Trophoblast cell (in vitro differentiated cells and primary cell): ENCODE measurements at regions not wholly inside any gene's neighbourhood (a gene's known extent, or its start where the extent isn't known, plus 50 kb on each side); places are given as distances from the start of the nearest gene placed in this dataset.

Experiments used
- DNase-seq, 2 donors: peaks; one replicate each; pipeline ENCODE4 v3.0.0-alpha.2; 2016
- H2AFZ ChIP-seq: 2 replicates; pipeline ENCODE4 v1.6.1; 2013; ENCODE audit warnings: low read length, moderate library complexity, mild to moderate bottlenecking; ENCODE audit not compliant: insufficient read depth, poor library complexity
- H2AK5ac ChIP-seq: 2 replicates; pipeline ENCODE4 v1.6.1; 2013; ENCODE audit warnings: mild to moderate bottlenecking, low read length
- H2BK120ac ChIP-seq: 2 replicates; pipeline ENCODE4 v1.6.1; 2013; ENCODE audit warnings: low read length, mild to moderate bottlenecking, moderate library complexity; ENCODE audit not compliant: insufficient read depth, poor library complexity
- H2BK12ac ChIP-seq: 2 replicates; pipeline ENCODE4 v1.6.1; 2013; ENCODE audit warnings: mild to moderate bottlenecking, low read length, moderate library complexity
- H2BK5ac ChIP-seq: 2 replicates; pipeline ENCODE4 v1.6.1; 2013; ENCODE audit warnings: low read length, low read depth, moderate library complexity, mild to moderate bottlenecking; ENCODE audit not compliant: poor library complexity
- H3K14ac ChIP-seq: 2 replicates; pipeline ENCODE4 v1.6.1; 2013; ENCODE audit warnings: mild to moderate bottlenecking, low read length
- H3K18ac ChIP-seq: 2 replicates; pipeline ENCODE4 v1.6.1; 2013; ENCODE audit warnings: mild to moderate bottlenecking, low read length
- H3K23ac ChIP-seq: 2 replicates; pipeline ENCODE4 v1.6.1; 2013; ENCODE audit warnings: low read length
- H3K27ac ChIP-seq: 2 replicates; pipeline ENCODE4 v1.5.1; 2013; ENCODE audit warnings: low read depth, mild to moderate bottlenecking, inconsistent platforms, low read length, moderate library complexity
- H3K27me3 ChIP-seq: 2 replicates; pipeline ENCODE4 v1.6.1; 2013; ENCODE audit warnings: inconsistent platforms, mild to moderate bottlenecking, low read length, moderate library complexity; ENCODE audit not compliant: insufficient read depth
- H3K36me3 ChIP-seq, 2 experiments: 1 replicate in 1 of 2; 2 replicates in 1 of 2; pipeline ENCODE4 v1.6.1; 2013; ENCODE audit warnings: low read length in 2 of 2, mild to moderate bottlenecking in 2 of 2, moderate library complexity in 1 of 2; ENCODE audit not compliant: insufficient read depth in 2 of 2, control insufficient read depth in 1 of 2
- H3K4ac ChIP-seq: 2 replicates; pipeline ENCODE4 v1.6.1; 2013; ENCODE audit warnings: low read depth, mild to moderate bottlenecking, low read length, moderate library complexity
- H3K4me1 ChIP-seq, 2 experiments: 1 replicate in 1 of 2; 2 replicates in 1 of 2; pipeline ENCODE4 v1.6.1; 2013; ENCODE audit warnings: low read length in 2 of 2, mild to moderate bottlenecking in 2 of 2, moderate library complexity in 1 of 2; ENCODE audit not compliant: insufficient read depth in 2 of 2, control insufficient read depth in 1 of 2
- H3K4me2 ChIP-seq: 2 replicates; pipeline ENCODE4 v1.6.1; 2013; ENCODE audit warnings: inconsistent platforms, mild to moderate bottlenecking, low read length, moderate library complexity
- H3K4me3 ChIP-seq: 2 replicates; pipeline ENCODE4 v1.5.1; 2013; ENCODE audit warnings: mild to moderate bottlenecking, low read depth, low read length, inconsistent platforms
- H3K79me1 ChIP-seq: one replicate; pipeline ENCODE4 v1.6.1; 2013; ENCODE audit warnings: low read length
- H3K79me2 ChIP-seq: 2 replicates; pipeline ENCODE4 v1.6.1; 2013; ENCODE audit warnings: low read length, mild to moderate bottlenecking; ENCODE audit not compliant: control insufficient read depth, insufficient read depth, poor library complexity
- H3K9ac ChIP-seq: 2 replicates; pipeline ENCODE4 v1.6.1; 2013; ENCODE audit warnings: mild to moderate bottlenecking, low read length
- H3K9me3 ChIP-seq: 2 replicates; pipeline ENCODE4 v1.6.1; 2013; ENCODE audit warnings: low read depth, mild to moderate bottlenecking, control low read depth, inconsistent platforms, low read length; ENCODE audit not compliant: insufficient read depth
- H4K12ac ChIP-seq: 2 replicates; pipeline ENCODE4 v1.6.1; 2013; ENCODE audit warnings: low read depth, mild to moderate bottlenecking, low read length, moderate library complexity
- H4K8ac ChIP-seq: 2 replicates; pipeline ENCODE4 v1.6.1; 2013; ENCODE audit warnings: low read depth, mild to moderate bottlenecking, low read length, moderate library complexity
- H4K91ac ChIP-seq: one replicate; pipeline ENCODE4 v1.6.1; 2013; ENCODE audit warnings: low read depth, mild to moderate bottlenecking, low read length, moderate library complexity
- whole genome bisulfite sequencing: extraction: QIAGEN DNeasy Blood & Tissue Kit; methylation state at CpG from one replicate; pipeline ENCODE4 v1.1.7; 2013; ENCODE audit warnings: missing lambda C conversion rate; ENCODE audit not compliant: insufficient read length, insufficient coverage; ENCODE audit errors: extremely low coverage; 5-methylcytosine and 5-hydroxymethylcytosine counted together

- Histone ChIP-seq H4K8ac (no peak overlapping the region), H2BK12ac (no peak overlapping the region), H2BK5ac (no peak overlapping the region), H3K4me3 (no peak overlapping the region), H2AFZ (no peak overlapping the region), H2AK5ac (no peak overlapping the region), H2BK120ac (no peak overlapping the region), H3K14ac (no peak overlapping the region), H4K12ac (no peak overlapping the region), H3K27ac (no peak overlapping the region), H3K27me3 (no peaks in the 10 kb centered on the region), H3K9me3 (no peaks in the 10 kb centered on the region), H3K4me2 (no peak overlapping the region), H3K36me3 (no peaks in the 10 kb centered on the region), H3K9ac (no peak overlapping the region), H3K18ac (no peak overlapping the region), H3K23ac (no peak overlapping the region), H4K91ac (no peak overlapping the region), H3K4me1 (no peaks in the 10 kb centered on the region), H3K4ac (no peak overlapping the region), H3K79me1 (no peaks in the 10 kb centered on the region), H3K79me2 (no peaks in the 10 kb centered on the region)
- no peak for DNase-seq
- no CpG with 5 or more reads among the region's 12 CpGs for WGBS
Measured at GRCh38 chr6:54770328-54770727, 76.2 kb upstream of the FAM83B start.

- no peaks in the 10 kb centered on the region for H3K27me3 ChIP-seq
- H3K79me1 ChIP-seq: no peaks in the 10 kb centered on the region
- H2AFZ ChIP-seq: no peak overlapping the region
- H3K36me3 ChIP-seq: no peaks in the 10 kb centered on the region
- H2BK5ac ChIP-seq: no peak overlapping the region
- no peak overlapping the region for H4K8ac ChIP-seq
- no peak overlapping the region for H3K4me2 ChIP-seq
- no peak overlapping the region for H2AK5ac ChIP-seq
- no peak overlapping the region for H2BK12ac ChIP-seq
- no peak for DNase-seq
- H3K9ac ChIP-seq: no peak overlapping the region
- H3K9me3 ChIP-seq: no peaks in the 10 kb centered on the region
- H3K14ac ChIP-seq: no peak overlapping the region
- no peaks in the 10 kb centered on the region for H3K79me2 ChIP-seq
- H3K4me1 ChIP-seq: no peaks in the 10 kb centered on the region
- no peak overlapping the region for H3K18ac ChIP-seq
- no peak overlapping the region for H3K4me3 ChIP-seq
- no CpG with 5 or more reads among the region's 3 CpGs for WGBS
- no peak overlapping the region for H3K4ac ChIP-seq
- H2BK120ac ChIP-seq: no peak overlapping the region
- H4K12ac ChIP-seq: no peak overlapping the region
- no peak overlapping the region for H3K23ac ChIP-seq
- H4K91ac ChIP-seq: no peak overlapping the region
- H3K27ac ChIP-seq: no peak overlapping the region
Measured at GRCh38 chr6:54771968-54772367, 74.6 kb upstream of the FAM83B start.

- Histone ChIP-seq H3K79me1 (no peaks in the 10 kb centered on the region), H3K23ac (no peak overlapping the region), H2AFZ (no peak overlapping the region), H3K27ac (no peak overlapping the region), H3K4ac (no peak overlapping the region), H2AK5ac (no peak overlapping the region), H3K14ac (no peak overlapping the region), H3K4me1 (no peaks in the 10 kb centered on the region), H4K91ac (no peak overlapping the region), H2BK12ac (no peak overlapping the region), H3K4me3 (no peak overlapping the region), H3K9me3 (no peaks in the 10 kb centered on the region), H4K8ac (no peak overlapping the region), H2BK120ac (no peak overlapping the region), H2BK5ac (no peak overlapping the region), H3K79me2 (no peaks in the 10 kb centered on the region), H4K12ac (no peak overlapping the region), H3K27me3 (no peaks in the 10 kb centered on the region), H3K36me3 (no peaks in the 10 kb centered on the region), H3K9ac (no peak overlapping the region), H3K4me2 (no peak overlapping the region), H3K18ac (no peak overlapping the region)
- WGBS: no CpG with 5 or more reads among the region's 2 CpGs
- DNase-seq: no peak
Measured at GRCh38 chr6:54772610-54773009, 74.0 kb upstream of the FAM83B start.

GRCh38 chr6:54775576-54775975 lies 71.0 kb upstream of the FAM83B start:
- no peaks in the 10 kb centered on the region for H3K36me3 ChIP-seq
- no peaks in the 10 kb centered on the region for H3K79me2 ChIP-seq
- no peak overlapping the region for H3K27ac ChIP-seq
- DNase-seq: no peak
- no peak overlapping the region for H2AFZ ChIP-seq
- no peak overlapping the region for H4K91ac ChIP-seq
- no peak overlapping the region for H2BK5ac ChIP-seq
- H3K4me1 ChIP-seq: no peaks in the 10 kb centered on the region
- H3K4me3 ChIP-seq: no peak overlapping the region
- H3K14ac ChIP-seq: no peak overlapping the region
- H2AK5ac ChIP-seq: no peak overlapping the region
- no peak overlapping the region for H3K23ac ChIP-seq
- no peaks in the 10 kb centered on the region for H3K79me1 ChIP-seq
- H4K12ac ChIP-seq: no peak overlapping the region
- H3K18ac ChIP-seq: no peak overlapping the region
- H3K9ac ChIP-seq: no peak overlapping the region
- H2BK12ac ChIP-seq: no peak overlapping the region
- H2BK120ac ChIP-seq: no peak overlapping the region
- no peaks in the 10 kb centered on the region for H3K27me3 ChIP-seq
- no peak overlapping the region for H4K8ac ChIP-seq
- H3K4me2 ChIP-seq: no peak overlapping the region
- H3K9me3 ChIP-seq: no peaks in the 10 kb centered on the region
- WGBS: no CpG with 5 or more reads among the region's 1 CpG
- H3K4ac ChIP-seq: no peak overlapping the region
